Thyroid gland (tissue), 4 donors: ENCODE measurements at regions not wholly inside any gene's neighbourhood (a gene's known extent, or its start where the extent isn't known, plus 50 kb on each side); places are given as distances from the start of the nearest gene placed in this dataset.

Experiments used
- CTCF ChIP-seq, 6 experiments: fragments of 200-600 bp in 3 of 6; fragments of 450-650 bp in 3 of 6; sonication (generic) in 3 of 6; IDR thresholded peaks; one replicate each; pipeline ENCODE4 v1.5.1; 2016 to 2019; ENCODE audit warnings: antibody characterized with exemption in 6 of 6, mild to moderate bottlenecking in 2 of 6, inconsistent platforms in 1 of 6, moderate library complexity in 1 of 6
- POLR2A ChIP-seq, 2 donors: fragments of 450-650 bp; IDR thresholded peaks; one replicate each; pipeline ENCODE4 v1.6.1; 2017; ENCODE audit warnings: antibody characterized with exemption in 2 of 2, mild to moderate bottlenecking in 2 of 2, moderate library complexity in 1 of 2

- TF ChIP-seq CTCF (IDR thresholded peaks at IDR 0.05) (no peak), POLR2A (IDR thresholded peaks at IDR 0.05) (no peak)
Measured at GRCh38 chr2:160639472-160639871, 145.9 kb upstream of the RBMS1 start.
